ENCODE measurements at regions not wholly inside any gene's neighbourhood (a gene's known extent, or its start where the extent isn't known, plus 50 kb on each side); places are given as distances from the start of the nearest gene placed in this dataset.

DNA sequence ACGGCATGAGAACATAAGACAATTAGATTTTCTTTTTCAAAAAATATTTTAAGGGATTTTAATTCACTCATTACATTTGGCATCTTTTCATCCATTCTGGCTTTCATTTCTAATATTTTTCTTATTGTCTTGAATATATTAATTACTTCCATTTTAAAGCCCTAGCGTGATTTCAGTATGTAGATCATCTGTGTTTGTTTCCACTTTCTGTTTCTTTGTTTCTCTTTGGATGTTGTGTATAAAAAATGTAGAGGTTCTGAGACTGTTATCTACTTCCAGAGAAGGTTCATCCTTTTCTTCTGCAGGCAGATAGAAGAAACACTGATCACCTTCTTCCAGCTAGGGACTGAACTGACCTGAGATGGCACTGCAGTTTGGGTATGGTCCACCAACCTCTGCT, 664.4 kb upstream of the SLC39A10 start:
- DNase-seq (ENCODE audit: low spot score): no peak
- TF ChIP-seq, protein P1, sequence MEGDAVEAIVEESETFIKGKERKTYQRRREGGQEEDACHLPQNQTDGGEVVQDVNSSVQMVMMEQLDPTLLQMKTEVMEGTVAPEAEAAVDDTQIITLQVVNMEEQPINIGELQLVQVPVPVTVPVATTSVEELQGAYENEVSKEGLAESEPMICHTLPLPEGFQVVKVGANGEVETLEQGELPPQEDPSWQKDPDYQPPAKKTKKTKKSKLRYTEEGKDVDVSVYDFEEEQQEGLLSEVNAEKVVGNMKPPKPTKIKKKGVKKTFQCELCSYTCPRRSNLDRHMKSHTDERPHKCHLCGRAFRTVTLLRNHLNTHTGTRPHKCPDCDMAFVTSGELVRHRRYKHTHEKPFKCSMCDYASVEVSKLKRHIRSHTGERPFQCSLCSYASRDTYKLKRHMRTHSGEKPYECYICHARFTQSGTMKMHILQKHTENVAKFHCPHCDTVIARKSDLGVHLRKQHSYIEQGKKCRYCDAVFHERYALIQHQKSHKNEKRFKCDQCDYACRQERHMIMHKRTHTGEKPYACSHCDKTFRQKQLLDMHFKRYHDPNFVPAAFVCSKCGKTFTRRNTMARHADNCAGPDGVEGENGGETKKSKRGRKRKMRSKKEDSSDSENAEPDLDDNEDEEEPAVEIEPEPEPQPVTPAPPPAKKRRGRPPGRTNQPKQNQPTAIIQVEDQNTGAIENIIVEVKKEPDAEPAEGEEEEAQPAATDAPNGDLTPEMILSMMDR (IDR thresholded peaks at IDR 0.05): no peak
- no peak overlapping the region for H3K27ac ChIP-seq
- no peak overlapping the region for H3K4me3 ChIP-seq

DNA sequence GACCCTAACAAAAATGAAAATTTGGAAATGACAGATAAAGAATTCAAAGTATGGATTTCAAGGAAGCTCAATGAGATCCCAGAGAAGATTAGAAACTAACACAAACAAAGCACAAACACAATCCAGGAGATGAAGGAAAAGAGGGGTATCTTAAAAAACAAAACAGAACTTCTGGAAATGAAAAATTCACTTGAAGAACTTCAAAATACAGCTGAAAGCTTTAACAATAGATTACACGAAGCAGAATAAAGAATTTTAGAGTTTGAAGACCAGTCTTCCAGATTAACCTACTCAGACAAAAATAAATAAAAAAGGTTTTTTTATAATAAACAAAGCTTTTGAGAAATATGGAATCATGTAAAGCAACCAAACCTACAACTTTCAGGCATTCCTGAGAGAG, 671.8 kb upstream of the SLC39A10 start:
- no peak for DNase-seq (ENCODE audit: low spot score)
- no peak overlapping the region for H3K27ac ChIP-seq
- TF ChIP-seq, protein P1 (IDR thresholded peaks at IDR 0.05): no peak
- no peak overlapping the region for H3K4me3 ChIP-seq

GRCh38 chr2:194962254-194962653, 694.8 kb upstream of the SLC39A10 start:
- no peak for DNase-seq (ENCODE audit: low spot score)
- H3K4me3 ChIP-seq: no peak overlapping the region
- TF ChIP-seq, protein P1 (IDR thresholded peaks at IDR 0.05): no peak
- no peak overlapping the region for H3K27ac ChIP-seq

DNA sequence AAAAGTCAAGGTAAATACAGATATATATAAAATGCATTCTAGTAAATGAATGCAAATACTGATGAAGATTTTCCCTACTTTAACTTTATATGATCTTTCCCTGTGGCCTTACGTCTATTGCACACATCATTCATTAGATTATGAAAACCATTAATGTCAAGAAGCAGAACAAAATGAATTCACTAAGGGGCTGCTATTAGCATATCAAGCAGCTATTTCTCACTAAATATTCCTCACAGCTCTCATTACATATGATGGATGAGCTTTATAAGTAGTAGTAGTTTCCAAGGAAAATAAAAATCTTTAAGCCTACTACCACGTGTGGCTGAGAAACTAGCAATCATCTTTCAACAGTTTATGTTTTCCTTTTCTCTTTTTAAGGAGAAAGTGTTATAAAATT, 702.8 kb upstream of the SLC39A10 start:
- H3K27ac ChIP-seq: no peak overlapping the region
- no peak overlapping the region for H3K4me3 ChIP-seq
- TF ChIP-seq, protein P1 (IDR thresholded peaks at IDR 0.05): no peak
- no peak for DNase-seq (ENCODE audit: low spot score)

- H3K27ac ChIP-seq: no peak overlapping the region
- no peak for DNase-seq (ENCODE audit: low spot score)
- TF ChIP-seq, protein P1 (IDR thresholded peaks at IDR 0.05): no peak
Observed at GRCh38 chr2:194946826-194947225, 710.2 kb upstream of the SLC39A10 start.

GRCh38 chr2:194938066-194938465, 719.0 kb upstream of the SLC39A10 start:
- TF ChIP-seq, protein P1 (IDR thresholded peaks at IDR 0.05): no peak
- Histone ChIP-seq H3K27ac (no peak overlapping the region), H3K4me3 (no peak overlapping the region)
- no peak for DNase-seq (ENCODE audit: low spot score)

More at GRCh38 chr2:194946826-194947225, 710.2 kb upstream of the SLC39A10 start:
- H3K4me3 ChIP-seq: no peak overlapping the region

GRCh38 chr2:194927489-194927888, 729.5 kb upstream of the SLC39A10 start:
- DNase-seq (ENCODE audit: low spot score): no peak
- TF ChIP-seq, protein P1 (IDR thresholded peaks at IDR 0.05): no peak
- no peak overlapping the region for H3K4me3 ChIP-seq
- no peak overlapping the region for H3K27ac ChIP-seq
